ENCODE measurements at regions not wholly inside any gene's neighbourhood (a gene's known extent, or its start where the extent isn't known, plus 50 kb on each side); places are given as distances from the start of the nearest gene placed in this dataset.
"Not testable (repeated sequence)": the region's sequence is repeated elsewhere in the genome, so short reads cannot be mapped to it uniquely, and the experiment has no call there.

GRCh38 chr17:64723781-64724180 lies 61.7 kb upstream of the SMURF2 start:
- no peak for DNase-seq

DNA sequence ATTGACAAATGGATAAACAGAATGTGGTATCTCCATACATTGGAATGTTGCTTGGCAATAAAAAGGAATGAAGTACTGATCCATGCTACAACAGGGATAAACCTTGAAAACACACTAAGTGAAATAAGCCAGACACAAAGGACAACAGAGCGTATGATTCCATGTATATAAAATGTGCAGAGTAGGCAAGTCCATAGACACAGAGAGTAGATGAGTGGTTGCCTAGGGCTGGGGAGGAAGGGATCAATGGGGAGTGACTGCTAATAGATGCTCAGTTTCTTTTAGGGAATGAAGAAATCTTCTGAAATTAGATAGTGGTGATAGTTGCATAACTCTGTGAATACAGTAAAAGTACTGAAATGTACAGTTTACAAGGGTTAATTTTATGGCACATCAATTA lies 59.4 kb upstream of the SMURF2 start:
- not testable (repeated sequence) for DNase-seq

DNA sequence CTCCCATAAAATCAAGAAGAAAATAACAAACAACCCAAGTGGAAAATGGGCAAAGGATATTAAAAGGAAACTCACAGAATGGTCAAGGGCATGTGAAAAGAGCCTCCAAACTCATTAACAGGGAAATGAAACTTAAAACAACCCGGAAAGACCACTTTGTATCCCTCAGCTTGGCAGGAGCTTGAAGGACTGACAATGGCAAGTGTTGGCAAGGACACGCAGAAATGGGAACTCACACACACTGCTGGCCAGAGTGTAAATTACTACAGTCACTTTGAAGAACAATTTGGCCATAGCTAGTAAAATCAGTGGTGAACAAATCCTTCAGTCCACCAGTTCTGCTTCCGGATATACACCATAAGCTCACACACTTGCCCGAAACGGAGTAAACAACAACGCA lies 58.1 kb upstream of the SMURF2 start:
- not testable (repeated sequence) for DNase-seq

DNA sequence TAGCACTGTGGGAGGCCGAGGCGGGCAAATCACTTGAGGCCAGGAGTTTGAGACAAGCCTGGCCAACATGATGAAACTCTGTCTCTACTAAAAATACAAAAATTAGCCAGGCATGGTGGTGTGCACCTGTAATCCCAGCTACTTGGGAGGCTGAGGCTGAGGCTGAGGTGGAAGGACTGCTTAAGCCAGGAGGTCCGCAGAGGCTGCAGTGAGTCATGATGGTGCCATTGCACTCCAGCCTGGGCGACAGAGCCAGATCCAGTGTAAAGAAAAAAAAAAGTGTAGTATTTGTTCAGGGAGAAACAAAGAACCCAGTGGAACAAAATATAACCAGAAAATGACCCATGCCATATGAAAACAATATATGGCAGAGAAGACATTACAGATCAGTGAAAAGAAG lies 57.4 kb upstream of the SMURF2 start:
- DNase-seq, result not testable (repeated sequence)

GRCh38 chr17:64718816-64719215 lies 56.7 kb upstream of the SMURF2 start:
- not testable (repeated sequence) for DNase-seq

- no peak for DNase-seq
Observed at GRCh38 chr17:64718058-64718457, 56.0 kb upstream of the SMURF2 start.

DNA sequence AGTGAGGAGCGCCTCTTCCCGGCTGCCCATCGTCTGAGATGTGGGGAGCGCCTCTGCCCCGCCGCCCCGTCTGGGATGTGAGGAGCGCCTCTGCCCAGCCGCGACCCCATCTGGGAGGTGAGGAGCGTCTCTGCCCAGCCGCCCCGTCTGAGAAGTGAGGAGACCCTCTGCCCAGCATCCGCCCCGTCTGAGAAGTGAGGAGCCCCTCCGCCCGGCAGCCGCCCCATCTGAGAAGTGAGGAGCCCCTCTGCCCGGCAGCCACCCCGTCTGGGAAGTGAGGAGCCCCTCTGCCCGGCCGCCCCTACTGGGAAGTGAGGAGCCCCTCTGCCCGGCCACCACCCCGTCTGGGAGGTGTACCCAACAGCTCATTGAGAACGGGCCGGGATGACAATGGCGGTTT lies 54.4 kb upstream of the SMURF2 start:
- not testable (repeated sequence) for DNase-seq

GRCh38 chr17:64713786-64714185 lies 51.7 kb upstream of the SMURF2 start:
- not testable (repeated sequence) for DNase-seq

GRCh38 chr17:64712557-64713351 lies 50.6 kb upstream of the SMURF2 start:
- not testable (repeated sequence) for DNase-seq
